Activated CD4-positive, alpha-beta T cell treated with anti-CD3 and anti-CD28 coated beads, Interleukin-2, amount 50 U/mL, for 48 hours (primary cell): ENCODE measurements at regions not wholly inside any gene's neighbourhood (a gene's known extent, or its start where the extent isn't known, plus 50 kb on each side); places are given as distances from the start of the nearest gene placed in this dataset.
"Not testable (repeated sequence)": the region's sequence is repeated elsewhere in the genome, so short reads cannot be mapped to it uniquely, and the experiment has no call there.

ENCODE experiments used
- DNase-seq, 2 experiments: peaks; one replicate each; pipeline ENCODE4 v3.0.0-alpha.2; 2020

DNA sequence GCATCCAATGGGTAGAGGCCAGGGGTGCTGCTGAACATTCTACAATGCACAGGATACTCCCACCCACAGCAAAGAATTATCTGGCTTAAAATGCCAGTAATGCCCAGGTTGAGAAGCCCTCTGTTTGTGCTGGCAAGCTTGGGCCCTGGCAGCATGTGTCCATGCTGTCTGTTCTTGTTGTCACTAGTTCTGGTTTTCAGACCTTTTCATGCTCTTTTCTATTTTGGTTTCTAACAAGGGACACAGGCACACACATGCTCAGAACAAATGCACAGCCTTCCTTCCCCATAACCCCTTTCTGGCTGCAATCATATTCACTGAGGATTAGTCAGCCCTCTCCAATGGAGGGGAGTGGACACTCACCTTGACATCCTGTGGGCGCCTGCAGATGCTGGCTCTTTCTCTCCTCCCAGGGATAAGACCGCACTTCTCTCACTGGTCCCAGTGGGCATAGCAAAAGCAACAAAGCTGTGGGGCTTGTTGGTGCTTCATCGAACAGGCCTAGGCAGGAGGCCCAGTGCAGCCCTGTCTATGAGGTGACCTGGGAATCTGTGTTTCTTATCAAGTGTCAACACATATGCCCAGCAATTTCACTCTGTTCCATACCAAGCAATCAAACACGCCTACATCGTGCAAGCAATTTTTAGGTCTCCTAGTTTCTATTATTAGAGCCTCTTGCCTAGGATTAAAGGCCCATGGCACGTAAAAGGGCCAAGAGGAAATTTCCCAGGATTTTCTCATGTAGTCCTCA, 271.1 kb upstream of the CCL2 start:
- DNase-seq: no peak

GRCh38 chr17:33986088-33986487, 269.0 kb upstream of the CCL2 start:
- DNase-seq: no peak

DNA sequence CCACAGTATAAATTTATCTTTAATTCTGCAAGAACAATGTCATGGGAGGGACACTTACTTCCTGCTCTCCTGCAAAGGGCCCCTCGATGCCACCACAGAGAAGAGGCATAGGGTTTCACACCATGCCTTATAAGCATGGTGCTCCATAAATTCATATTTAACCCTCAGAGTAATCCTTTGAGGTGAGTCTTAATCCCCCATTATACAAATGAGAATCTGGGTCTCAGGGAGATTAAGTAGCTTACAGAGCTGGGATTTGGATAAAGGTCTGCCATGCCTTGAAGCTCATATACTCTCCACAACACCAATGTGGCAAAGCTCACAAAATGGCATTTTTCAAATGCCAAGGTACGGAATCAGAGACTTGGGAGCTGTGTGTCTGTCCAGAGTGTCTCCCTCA, 268.5 kb upstream of the CCL2 start:
- DNase-seq: no peak

- no peak for DNase-seq
These were observed 267.9 kb upstream of the CCL2 start for GRCh38 chr17:33987162-33987561.

GRCh38 chr17:33989361-33990148, 265.5 kb upstream of the CCL2 start:
- no peak for DNase-seq

DNA sequence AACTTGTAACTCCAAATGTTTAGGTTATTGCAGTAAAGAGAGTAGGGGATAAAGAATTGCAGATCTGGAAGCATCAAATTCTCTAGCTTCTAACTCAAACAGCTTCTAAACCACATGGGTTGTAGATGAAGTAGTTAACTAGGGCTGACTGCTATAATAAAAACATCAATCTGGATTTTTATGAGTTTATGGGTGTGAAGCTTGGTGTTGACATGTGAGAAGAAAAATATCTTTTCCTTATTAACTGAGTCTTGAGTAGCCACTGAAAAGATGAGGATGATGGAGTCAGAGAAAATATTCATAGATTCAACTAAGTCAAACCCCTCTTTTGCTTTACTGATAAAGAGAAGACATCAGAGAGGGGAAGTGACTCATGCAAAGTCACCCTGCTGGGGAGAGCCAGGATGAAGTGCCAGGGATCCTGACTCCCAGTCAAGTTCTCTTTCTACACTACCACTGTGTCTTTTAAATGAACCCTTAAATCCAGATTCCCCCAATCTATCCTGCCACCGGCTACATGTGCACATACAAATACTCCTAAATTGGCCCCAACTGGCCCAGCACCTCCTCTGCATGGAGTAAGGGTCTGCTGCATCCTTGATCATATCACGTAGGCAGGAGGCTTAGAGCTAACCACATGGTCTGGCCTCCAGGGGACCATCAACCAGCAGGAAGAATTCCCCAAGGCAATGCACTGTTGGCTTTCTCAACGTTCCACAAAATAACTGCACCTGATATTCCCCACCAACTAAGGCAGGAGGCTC, 264.0 kb upstream of the CCL2 start:
- DNase-seq: no peak

- no peak for DNase-seq
These were observed 263.0 kb upstream of the CCL2 start for GRCh38 chr17:33992113-33992512.

DNA sequence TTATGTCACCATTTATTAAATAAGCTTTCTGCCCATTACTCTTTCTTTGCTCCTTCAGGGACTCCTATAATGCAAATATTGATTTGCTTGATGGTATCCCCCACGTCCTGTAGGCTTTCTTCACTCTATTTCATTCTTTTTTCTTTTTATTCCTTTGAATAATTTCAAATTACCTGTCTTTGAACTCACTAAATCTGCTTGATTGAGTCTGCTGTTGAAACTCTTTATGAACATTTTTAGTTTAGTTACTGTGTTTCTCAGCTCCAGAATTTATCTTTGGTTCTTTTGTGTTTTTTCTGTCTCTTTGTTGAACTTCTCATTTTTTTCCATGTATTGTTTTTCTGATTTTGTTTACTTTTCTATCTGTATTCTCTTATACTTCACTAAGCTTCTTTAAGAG, 254.4 kb upstream of the CCL2 start:
- DNase-seq: no peak

DNA sequence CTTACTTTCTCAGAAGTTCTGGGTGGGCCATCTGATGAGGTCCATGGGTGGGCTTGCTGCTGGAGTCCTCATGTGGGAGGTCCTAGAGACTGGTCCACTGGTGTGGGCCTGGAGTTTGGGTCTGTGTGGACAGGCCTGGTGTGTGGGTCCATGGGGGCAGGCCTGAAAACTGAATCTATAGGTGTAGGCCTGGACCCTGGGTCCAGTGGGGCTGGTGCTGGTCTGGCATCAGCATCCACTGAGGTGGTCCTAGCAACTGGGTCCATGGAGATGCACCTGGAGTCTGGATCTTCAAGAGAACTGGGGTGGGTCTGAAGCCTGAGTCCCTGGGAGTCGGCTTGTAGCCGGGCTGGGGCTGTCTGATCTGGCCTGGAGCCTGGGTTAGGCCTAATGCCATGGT, 253.8 kb upstream of the CCL2 start:
- no peak for DNase-seq

GRCh38 chr17:34006126-34006525, 249.0 kb upstream of the CCL2 start:
- no peak for DNase-seq

DNA sequence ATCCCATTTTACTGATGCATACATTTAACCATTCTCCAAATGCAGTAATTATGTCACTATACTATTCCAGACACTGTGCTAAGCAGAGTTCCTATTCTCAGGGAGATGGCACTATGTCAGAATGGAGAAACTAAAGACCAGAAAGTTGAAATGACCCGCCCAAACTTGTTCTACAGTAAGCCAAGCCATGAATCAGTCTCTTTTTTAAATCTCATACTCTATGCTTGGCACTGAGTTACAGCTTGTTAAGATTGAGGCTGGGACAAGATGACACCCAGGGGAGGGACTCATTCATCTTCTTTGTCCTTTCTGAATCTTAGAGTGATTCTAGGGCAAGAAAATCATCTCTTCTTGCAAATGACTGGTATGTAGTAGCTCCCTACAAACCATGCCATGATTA, 247.0 kb upstream of the CCL2 start:
- DNase-seq: no peak

- no peak for DNase-seq
These were observed 245.2 kb upstream of the CCL2 start for GRCh38 chr17:34009912-34010311.

DNA sequence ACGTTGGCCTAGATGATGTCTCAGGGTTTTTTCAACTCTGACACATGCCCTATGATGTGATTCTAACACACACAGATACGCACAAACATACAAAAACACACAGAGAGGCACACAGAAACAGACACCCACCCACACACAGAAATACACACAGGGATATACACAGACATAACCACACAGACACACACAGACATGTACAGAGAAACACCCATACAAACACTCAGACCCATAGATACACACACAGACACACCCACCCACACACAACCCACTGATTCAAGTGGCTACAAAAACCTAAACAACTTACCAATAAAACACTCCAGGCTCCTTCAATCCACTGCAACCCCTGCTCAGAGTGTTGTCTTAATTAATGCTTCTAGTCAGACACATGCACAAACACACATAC, 244.6 kb upstream of the CCL2 start:
- DNase-seq: no peak

DNA sequence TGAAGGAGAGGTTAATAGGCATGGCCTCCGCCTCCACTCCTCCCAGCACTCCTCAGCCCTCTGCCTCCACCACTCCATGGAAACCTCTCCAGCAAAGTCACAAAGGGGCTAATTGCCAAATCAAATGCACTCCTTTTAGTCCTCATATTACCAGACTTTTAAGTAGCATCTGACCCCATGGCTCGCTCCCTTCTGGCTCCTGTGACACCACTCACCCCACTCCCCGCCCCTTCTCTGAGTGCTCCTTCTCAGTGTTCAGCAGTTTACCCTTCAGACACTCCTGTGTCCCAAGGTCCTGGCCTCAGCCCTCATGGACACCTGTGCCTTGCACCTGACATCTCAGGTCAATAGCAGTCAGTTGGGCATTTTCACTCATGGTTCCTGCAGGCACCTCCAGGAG, 243.5 kb upstream of the CCL2 start:
- DNase-seq: no peak

GRCh38 chr17:34012709-34013375, 242.2 kb upstream of the CCL2 start:
- no peak for DNase-seq

DNA sequence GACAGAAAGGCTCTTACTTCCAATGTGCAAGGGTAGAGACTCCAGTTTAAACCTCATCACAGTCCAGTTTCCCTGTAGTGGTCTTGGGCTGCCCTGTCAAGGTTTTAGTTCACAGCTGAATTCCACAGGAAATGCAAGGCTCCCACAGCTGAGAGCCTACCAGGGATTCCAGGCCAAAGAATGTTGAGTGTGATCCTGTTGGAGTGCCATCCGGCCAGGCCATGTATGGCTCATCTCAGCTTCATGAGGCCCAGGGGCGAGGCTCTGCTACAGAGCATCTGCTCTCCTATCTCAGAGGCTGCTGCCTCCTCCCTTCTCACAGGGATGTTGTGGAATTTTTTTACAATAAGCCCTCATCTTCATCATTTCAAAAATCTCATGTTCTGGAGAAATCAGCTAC, 239.8 kb upstream of the CCL2 start:
- DNase-seq: no peak

DNA sequence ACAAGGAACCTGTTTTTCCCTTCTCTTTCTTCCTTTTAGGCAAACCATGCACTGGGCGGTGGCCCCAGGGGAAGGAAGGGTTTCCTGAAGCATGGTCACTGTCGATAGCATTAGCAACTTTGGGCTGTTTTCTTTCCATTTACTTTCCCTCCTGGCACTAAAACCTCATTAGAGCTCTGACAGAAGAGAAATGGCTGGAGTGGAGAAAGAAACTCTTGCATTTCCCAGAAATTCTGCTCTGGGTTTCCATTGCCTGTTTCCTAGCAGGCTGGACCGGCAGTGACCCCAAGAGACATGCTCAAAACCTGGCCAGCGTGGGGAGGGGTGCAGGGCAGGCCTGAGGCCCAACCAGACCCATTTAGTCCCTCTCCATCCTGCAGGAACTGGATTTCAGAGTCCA, 230.7 kb upstream of the CCL2 start:
- no peak for DNase-seq

GRCh38 chr17:34024806-34025551, 230.1 kb upstream of the CCL2 start:
- DNase-seq: no peak

DNA sequence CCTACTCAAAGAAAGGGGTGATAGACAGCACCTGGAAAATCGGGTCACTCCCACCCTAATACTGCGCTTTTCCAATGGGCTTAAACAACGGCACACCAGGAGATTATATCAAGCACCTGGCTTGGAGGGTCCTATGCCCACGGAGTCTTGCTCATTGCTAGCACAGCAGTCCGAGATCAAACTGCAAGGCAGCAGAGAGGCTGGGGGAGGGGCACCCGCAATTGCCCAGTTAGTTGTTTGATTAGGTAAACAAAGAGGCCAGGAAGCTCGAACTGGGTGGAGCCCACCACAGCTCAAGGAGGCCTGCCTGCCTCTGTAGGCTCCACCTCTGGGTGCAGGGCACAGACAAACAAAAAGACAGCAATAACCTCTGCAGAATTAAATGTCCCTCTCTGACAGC, 224.5 kb upstream of the CCL2 start:
- not testable (repeated sequence) for DNase-seq

DNA sequence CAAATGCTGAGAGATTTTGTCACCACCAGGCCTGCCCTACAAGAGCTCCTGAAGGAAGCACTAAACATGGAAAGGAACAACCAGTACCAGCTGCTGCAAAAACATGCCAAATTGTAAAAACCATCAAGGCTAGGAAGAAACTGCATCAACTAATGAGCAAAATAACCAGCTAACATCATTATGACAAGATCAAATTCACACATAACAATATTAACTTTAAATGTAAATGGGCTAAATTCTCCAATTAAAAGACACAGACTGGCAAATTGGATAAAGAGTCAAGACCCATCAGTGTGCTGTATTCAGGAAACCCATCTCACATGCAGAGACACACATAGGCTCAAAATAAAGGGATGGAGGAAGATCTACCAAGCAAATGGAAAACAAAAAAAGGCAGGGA, 222.8 kb upstream of the CCL2 start:
- not testable (repeated sequence) for DNase-seq

GRCh38 chr17:34038786-34039185, 216.3 kb upstream of the CCL2 start:
- DNase-seq: not testable (repeated sequence)

DNA sequence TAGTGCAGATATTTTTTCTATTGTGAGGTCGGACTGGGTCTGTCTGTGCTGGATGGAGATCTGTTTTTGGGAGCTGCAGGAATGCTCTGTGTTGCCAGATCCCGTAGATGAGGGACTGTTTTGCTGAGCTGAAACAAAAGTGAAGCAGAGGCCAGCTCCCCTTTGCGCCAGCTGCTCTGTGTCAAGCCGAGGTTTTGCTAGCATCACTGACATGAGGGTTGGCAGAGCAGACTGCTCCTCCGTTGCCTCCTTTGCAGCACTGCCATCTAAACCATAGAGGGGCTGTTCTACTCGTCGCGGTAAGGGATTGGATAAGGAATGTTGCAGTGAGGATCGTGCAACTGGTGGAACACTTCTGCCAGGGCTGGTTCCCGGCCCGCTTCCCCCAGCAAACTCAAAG, 215.9 kb upstream of the CCL2 start:
- not testable (repeated sequence) for DNase-seq
